ENCODE measurements at regions not wholly inside any gene's neighbourhood (a gene's known extent, or its start where the extent isn't known, plus 50 kb on each side); places are given as distances from the start of the nearest gene placed in this dataset.
A peak's percentile ranks its signal among the peaks of the same experiment; 100 is the strongest.

- Mint-ChIP-seq H3K4me1 (ENCODE audit: low read depth) (no peaks in the 10 kb centered on the region), H3K27ac (no peak overlapping the region), H3K27me3 (no peaks in the 10 kb centered on the region), H3K36me3 (no peaks in the 10 kb centered on the region), H3K4me3 (no peak overlapping the region), H3K9me3 (no peaks in the 10 kb centered on the region)
- intact Hi-C loops (cut with micrococcal nuclease), result no loop called here
- POLR2A ChIA-PET, result no interaction called here
- DNase-seq, result no peak
- CTCF ChIA-PET, result no interaction called here
Measured at GRCh38 chr2:4002841-4003403, 299.5 kb downstream of the DCDC2C start.

DNA sequence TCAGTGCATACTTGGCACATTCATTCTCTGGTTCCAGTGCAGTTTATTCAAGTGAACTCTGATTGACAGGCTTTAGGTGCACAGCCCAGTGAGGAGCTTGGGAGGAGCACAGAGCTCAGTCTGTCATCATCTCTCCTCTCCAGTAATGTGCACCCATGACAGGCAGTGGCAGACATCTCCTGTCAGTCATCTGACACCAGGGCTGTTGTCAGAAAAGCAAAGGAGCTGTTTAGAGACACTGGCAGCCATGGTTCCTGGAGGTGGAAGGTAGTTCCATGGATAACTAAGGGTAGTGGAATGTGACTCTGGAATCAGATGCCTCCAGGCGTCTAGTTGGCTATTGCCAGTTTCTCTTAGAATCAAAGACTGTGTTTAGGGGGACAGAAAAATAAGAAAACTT lies 308.8 kb downstream of the DCDC2C start:
- no peaks in the 10 kb centered on the region for H3K4me1 Mint-ChIP-seq (ENCODE audit: low read depth)
- no peak for DNase-seq
- intact Hi-C loops (cut with micrococcal nuclease), result no loop called here
- H3K27ac Mint-ChIP-seq, result no peak overlapping the region
- H3K9me3 Mint-ChIP-seq, result peaks cover 12% of the 10 kb centered on the region
- H3K36me3 Mint-ChIP-seq, result no peaks in the 10 kb centered on the region
- no peaks in the 10 kb centered on the region for H3K27me3 Mint-ChIP-seq
- H3K4me3 Mint-ChIP-seq, result no peak overlapping the region
- ChIA-PET POLR2A (no interaction called here), CTCF (no interaction called here)

GRCh38 chr2:4018535-4018934 lies 315.2 kb downstream of the DCDC2C start:
- Mint-ChIP-seq H3K27me3 (no peaks in the 10 kb centered on the region), H3K4me1 (ENCODE audit: low read depth) (no peaks in the 10 kb centered on the region), H3K4me3 (no peak overlapping the region), H3K27ac (no peak overlapping the region), H3K9me3 (peaks cover 7% of the 10 kb centered on the region), H3K36me3 (no peaks in the 10 kb centered on the region)
- CTCF ChIA-PET, result no interaction called here
- POLR2A ChIA-PET, result no interaction called here
- intact Hi-C loops (cut with micrococcal nuclease), result no loop called here
- DNase-seq, result no peak

- no peaks in the 10 kb centered on the region for H3K36me3 Mint-ChIP-seq
Measured at GRCh38 chr2:4020153-4020552, 316.8 kb downstream of the DCDC2C start.

DNA sequence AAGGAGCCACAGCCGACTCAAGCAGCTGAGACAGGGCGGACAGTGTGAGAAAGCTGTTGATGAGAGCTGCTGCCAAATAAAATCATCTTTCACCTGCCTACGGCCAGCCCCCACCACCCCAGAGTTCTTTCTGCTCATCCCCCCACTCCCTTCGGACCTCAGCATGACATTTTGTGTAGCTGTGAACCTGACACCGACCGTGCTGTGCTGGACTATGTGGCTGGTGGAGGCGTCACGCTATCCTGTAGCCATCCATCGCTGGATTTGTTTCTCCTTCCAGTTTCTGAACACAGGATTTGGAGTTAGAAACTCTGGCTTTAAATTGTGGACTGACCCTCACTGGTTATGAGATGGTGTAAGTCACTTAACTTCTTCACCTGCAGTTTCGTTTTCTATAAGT lies 317.3 kb downstream of the DCDC2C start:
- H3K36me3 Mint-ChIP-seq, result no peaks in the 10 kb centered on the region
- no peak overlapping the region for H3K4me3 Mint-ChIP-seq
- no peak overlapping the region for H3K27ac Mint-ChIP-seq
- no peaks in the 10 kb centered on the region for H3K4me1 Mint-ChIP-seq (ENCODE audit: low read depth)
- no peak for DNase-seq
- ChIA-PET POLR2A (no interaction called here), CTCF (no interaction called here)
- H3K27me3 Mint-ChIP-seq, result no peaks in the 10 kb centered on the region
- intact Hi-C loops (cut with micrococcal nuclease), result no loop called here
- peaks cover 7% of the 10 kb centered on the region for H3K9me3 Mint-ChIP-seq

More at GRCh38 chr2:4020153-4020552, 316.8 kb downstream of the DCDC2C start:
- POLR2A ChIA-PET, result no interaction called here
- H3K9me3 Mint-ChIP-seq, result peaks cover 7% of the 10 kb centered on the region
- no peaks in the 10 kb centered on the region for H3K27me3 Mint-ChIP-seq
- CTCF ChIA-PET, result no interaction called here
- no peak for DNase-seq
- intact Hi-C loops (cut with micrococcal nuclease), result no loop called here
- H3K4me1 Mint-ChIP-seq (ENCODE audit: low read depth), result no peaks in the 10 kb centered on the region
- no peak overlapping the region for H3K27ac Mint-ChIP-seq
- no peak overlapping the region for H3K4me3 Mint-ChIP-seq

DNA sequence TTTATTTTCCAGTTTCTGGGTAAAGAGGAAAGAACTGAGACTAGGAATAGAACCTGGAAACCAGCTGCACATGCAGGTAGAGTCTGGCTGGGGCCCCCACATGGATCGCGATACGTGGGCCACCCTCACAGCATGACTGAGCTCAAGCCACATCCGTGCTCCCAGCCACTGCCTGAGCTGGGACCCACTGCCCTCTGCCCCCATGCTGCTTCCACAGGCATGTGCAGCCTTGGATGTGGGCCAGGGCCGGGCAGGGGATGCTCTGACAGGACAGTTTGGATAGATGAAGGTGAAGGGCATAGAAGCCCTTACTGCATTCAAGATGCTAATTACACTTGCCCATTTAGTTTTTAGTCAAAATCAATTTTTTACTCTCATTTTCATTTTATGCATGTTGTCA lies 321.2 kb downstream of the DCDC2C start:
- H3K4me3 Mint-ChIP-seq, result no peak overlapping the region
- intact Hi-C loops (cut with micrococcal nuclease), result no loop called here
- DNase-seq, result no peak
- CTCF ChIA-PET, result no interaction called here
- H3K36me3 Mint-ChIP-seq, result no peaks in the 10 kb centered on the region
- no peaks in the 10 kb centered on the region for H3K27me3 Mint-ChIP-seq
- H3K4me1 Mint-ChIP-seq (ENCODE audit: low read depth), result no peaks in the 10 kb centered on the region
- POLR2A ChIA-PET, result no interaction called here
- H3K27ac Mint-ChIP-seq, result no peak overlapping the region
- H3K9me3 Mint-ChIP-seq, result no peaks in the 10 kb centered on the region

DNA sequence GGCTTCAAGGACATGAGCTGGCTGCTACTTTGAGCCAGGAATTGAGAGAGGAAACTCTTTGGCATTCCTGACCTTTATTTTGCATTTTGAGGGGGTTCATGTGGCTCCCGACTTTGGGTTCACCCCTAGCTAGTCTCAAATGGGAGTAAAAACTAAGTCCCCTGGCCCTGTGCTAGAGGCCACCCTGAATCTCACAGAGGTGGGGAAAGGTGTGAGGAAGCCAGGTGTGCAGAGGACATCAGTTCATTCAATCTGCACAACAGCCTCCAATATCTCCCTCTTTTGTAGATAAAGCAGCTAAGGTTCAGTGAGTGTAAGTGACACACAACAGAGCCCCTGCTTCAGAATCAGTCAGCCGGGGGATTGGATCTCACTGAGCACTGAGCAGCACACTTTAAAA lies 325.7 kb downstream of the DCDC2C start:
- POLR2A ChIA-PET, result no interaction called here
- no peak overlapping the region for H3K27ac Mint-ChIP-seq
- H3K36me3 Mint-ChIP-seq, result no peaks in the 10 kb centered on the region
- CTCF ChIA-PET, result no interaction called here
- no peak for DNase-seq
- H3K9me3 Mint-ChIP-seq, result no peaks in the 10 kb centered on the region
- no peaks in the 10 kb centered on the region for H3K4me1 Mint-ChIP-seq (ENCODE audit: low read depth)
- H3K4me3 Mint-ChIP-seq, result no peak overlapping the region
- no peaks in the 10 kb centered on the region for H3K27me3 Mint-ChIP-seq
- intact Hi-C loops (cut with micrococcal nuclease), result no loop called here

DNA sequence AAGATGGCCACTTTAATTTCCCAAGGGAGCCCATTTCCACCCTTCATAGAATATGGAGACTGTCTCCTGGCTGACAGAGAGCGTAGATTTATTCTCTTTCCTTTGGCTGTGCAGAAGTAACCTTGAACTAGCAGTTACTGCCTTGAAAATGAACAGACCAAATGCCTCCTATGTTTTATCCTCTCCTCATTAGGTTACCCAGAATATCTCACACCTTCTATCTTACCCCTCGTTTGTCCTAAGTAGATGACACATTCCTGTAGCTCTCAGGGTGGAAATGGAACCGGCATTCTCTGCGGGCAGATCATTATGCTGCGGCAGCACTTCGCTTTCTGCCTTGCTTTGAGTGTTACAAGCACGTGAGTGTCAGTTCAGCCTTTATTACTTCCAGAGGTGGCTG lies 336.5 kb downstream of the DCDC2C start:
- Mint-ChIP-seq H3K4me3 (no peak overlapping the region), H3K4me1 (ENCODE audit: low read depth) (no peaks in the 10 kb centered on the region), H3K27ac (no peak overlapping the region), H3K36me3 (no peaks in the 10 kb centered on the region), H3K27me3 (no peaks in the 10 kb centered on the region), H3K9me3 (peaks cover 7% of the 10 kb centered on the region)
- intact Hi-C loops (cut with micrococcal nuclease), result no loop called here
- ChIA-PET POLR2A (no interaction called here), CTCF (no interaction called here)
- DNase-seq, result no peak

DNA sequence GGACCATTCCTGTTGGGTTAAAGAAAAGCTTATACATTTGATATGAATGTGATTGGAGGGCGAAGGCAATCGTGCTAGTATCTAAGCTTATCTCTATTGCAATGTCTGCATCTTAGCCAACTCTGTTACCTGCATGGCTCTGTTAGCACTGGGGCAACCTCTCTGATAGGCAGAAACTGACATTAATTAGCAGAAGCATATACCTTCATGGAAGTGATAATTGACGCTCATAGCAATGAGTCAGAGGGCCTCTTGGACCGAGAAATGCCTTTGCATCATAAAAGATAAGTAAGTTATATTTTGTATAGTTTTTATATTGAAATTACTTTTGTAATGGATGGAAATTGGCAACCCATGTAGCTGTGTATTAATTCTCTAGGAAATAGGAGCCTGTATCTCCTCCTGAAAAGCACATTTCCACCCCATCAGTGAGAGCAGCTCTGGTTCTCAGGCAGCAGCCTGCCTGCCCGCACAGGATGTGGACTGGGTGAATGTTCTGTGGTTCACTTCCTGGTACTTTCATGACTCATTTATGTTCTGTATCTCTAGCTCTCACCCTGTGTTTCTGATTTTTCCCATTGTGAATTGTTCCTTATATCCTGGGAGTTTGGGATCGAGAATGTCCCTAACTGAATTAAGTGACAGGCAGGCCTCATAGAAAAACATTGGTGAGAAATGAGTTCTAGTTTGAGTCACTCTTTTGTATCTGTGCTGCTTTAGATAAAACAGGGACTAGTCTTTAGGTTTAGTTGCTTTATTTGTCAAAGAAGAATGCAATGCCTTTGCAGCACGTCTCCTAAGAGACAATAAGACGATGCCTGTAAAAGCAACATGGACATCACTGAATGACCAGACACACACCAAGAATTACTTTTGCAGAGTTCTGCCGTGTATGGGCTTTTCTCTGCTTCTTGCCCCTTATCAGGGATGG lies 344.9 kb downstream of the DCDC2C start:
- Mint-ChIP-seq H3K9me3 (no peaks in the 10 kb centered on the region), H3K27ac (no peak overlapping the region), H3K27me3 (no peaks in the 10 kb centered on the region), H3K4me3 (no peak overlapping the region), H3K36me3 (no peaks in the 10 kb centered on the region), H3K4me1 (ENCODE audit: low read depth) (no peaks in the 10 kb centered on the region)
- ChIA-PET CTCF (no interaction called here), POLR2A (no interaction called here)
- peak; percentile 30 for DNase-seq
- intact Hi-C loops (cut with micrococcal nuclease), result no loop called here

- ChIA-PET POLR2A (no interaction called here), CTCF (no interaction called here)
- Mint-ChIP-seq H3K27ac (no peak overlapping the region), H3K27me3 (no peaks in the 10 kb centered on the region), H3K36me3 (no peaks in the 10 kb centered on the region), H3K4me3 (no peak overlapping the region), H3K4me1 (ENCODE audit: low read depth) (no peaks in the 10 kb centered on the region), H3K9me3 (no peaks in the 10 kb centered on the region)
- intact Hi-C loops (cut with micrococcal nuclease), result no loop called here
- no peak for DNase-seq
Measured at GRCh38 chr2:4049463-4049862, 346.1 kb downstream of the DCDC2C start.

DNA sequence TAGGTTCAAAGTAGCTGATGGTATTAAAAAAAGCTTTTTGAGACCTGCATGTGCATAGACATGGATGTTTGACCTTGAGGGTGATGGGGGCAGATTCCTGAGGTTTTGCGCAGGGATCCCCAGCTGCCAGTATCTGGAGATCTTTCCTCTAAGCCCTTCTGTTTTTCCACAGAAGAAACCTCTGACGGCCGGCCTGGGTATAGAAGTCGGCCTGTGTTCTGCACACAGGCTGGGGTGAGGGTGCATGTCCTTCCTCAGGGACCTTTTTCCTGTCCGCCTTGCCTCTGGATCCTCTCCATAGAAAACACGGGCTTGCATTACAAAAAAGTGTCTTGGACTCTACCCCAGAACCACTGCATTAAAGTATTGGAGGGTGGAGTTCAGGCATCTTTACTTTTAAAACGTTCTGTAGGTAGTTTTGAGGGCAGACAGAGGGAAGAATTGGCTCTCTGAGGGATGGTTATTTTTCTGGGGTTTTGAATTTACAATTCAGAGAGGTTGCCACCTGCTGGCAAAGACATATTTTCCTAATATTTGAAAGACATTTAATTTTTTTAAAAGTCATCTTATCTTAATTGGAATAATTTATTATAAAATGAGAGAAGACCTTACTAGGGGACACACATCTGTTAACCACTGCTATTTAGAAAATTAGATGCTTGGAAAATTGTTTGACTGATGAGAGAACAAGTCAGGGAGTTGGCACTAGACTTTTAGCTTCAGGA lies 350.6 kb downstream of the DCDC2C start:
- Mint-ChIP-seq H3K27ac (no peak overlapping the region), H3K4me1 (ENCODE audit: low read depth) (no peaks in the 10 kb centered on the region), H3K9me3 (no peaks in the 10 kb centered on the region), H3K27me3 (no peaks in the 10 kb centered on the region), H3K4me3 (no peak overlapping the region), H3K36me3 (no peaks in the 10 kb centered on the region)
- no peak for DNase-seq
- POLR2A ChIA-PET, result no interaction called here
- CTCF ChIA-PET, result no interaction called here
- intact Hi-C loops (cut with micrococcal nuclease), result no loop called here

DNA sequence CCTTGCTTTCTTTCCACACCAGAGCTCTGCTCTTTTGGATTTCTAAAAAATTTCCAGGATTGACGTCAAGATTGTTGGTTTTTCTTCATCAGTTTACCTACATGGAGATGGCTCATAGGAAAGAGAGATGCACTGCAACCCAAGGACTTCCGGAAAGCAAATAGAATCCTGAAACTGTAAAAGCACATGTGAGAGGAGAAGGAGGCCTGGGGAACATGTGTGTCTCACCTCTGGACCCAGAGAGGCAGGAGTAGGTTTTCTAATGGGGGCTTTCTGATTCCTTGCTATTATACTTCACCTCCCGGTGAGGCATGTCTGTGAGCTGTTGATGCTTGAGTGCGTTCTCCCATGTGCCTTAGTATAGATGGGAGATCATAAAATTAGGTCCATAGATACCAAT lies 362.8 kb downstream of the DCDC2C start:
- H3K4me3 Mint-ChIP-seq, result no peak overlapping the region
- POLR2A ChIA-PET, result no interaction called here

More for the DNA sequence above, 362.8 kb downstream of the DCDC2C start:
- no peaks in the 10 kb centered on the region for H3K27me3 Mint-ChIP-seq
- DNase-seq, result no peak
- no peaks in the 10 kb centered on the region for H3K4me1 Mint-ChIP-seq (ENCODE audit: low read depth)
- CTCF ChIA-PET, result no interaction called here
- H3K27ac Mint-ChIP-seq, result no peak overlapping the region
- H3K36me3 Mint-ChIP-seq, result no peaks in the 10 kb centered on the region
- intact Hi-C loops (cut with micrococcal nuclease), result no loop called here
- H3K9me3 Mint-ChIP-seq, result peaks cover 3% of the 10 kb centered on the region

All from activated CD4-positive, alpha-beta memory T cell treated with anti-CD3 and anti-CD28 coated beads for 36 hours (primary cell).